ENCODE measurements at regions not wholly inside any gene's neighbourhood (a gene's known extent, or its start where the extent isn't known, plus 50 kb on each side); places are given as distances from the start of the nearest gene placed in this dataset.

DNA sequence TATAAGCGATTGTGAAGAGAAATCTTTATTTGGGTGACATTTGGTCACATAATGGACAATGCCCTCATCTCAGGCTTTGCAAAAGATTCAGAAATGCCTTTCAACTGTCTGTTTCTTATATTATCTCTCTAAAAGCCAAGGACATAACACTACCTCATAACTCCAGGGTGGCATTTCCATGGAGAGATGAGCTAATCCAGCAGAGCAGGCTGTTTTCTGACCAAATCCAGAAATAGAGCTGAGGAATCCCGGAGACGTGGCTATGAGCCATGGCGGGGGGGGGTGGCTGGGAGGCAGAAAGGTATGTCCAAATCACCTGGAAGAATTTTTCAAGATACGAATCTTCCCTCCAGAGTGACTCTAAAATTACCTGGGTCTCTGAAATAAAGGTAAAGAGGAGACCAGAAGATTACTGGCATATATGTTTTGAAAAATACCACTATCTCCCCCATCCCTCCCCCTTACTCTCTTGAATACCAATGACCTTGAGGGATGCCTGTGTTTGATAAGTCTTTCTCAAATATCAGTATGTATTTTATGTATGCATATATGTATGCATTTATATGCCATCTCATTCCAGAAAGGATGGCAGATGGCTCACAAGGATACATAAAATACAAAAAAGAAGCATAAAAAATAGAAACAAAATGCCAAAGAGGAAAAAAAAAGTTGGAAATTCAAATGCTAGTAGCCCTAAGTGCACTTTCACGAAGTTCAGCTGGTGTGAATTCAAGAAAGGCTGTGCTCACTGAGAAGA lies 296.0 kb upstream of the MGAT5 start:
- Histone ChIP-seq H3K4me3 (ENCODE audit: insufficient read depth, low read length) (no peak overlapping the region), H2AFZ (ENCODE audit: low read length) (no peak overlapping the region), H3K36me3 (ENCODE audit: insufficient read depth, low read length) (no peaks in the 10 kb centered on the region), H3K79me2 (ENCODE audit: insufficient read depth, low read length) (no peaks in the 10 kb centered on the region), H3K27me3 (ENCODE audit: insufficient read depth, low read length) (peaks cover 7% of the 10 kb centered on the region), H4K20me1 (ENCODE audit: insufficient read depth, low read length) (no peaks in the 10 kb centered on the region), H3K27ac (ENCODE audit: low read depth, low read length) (no peak overlapping the region), H3K4me2 (ENCODE audit: insufficient read depth, low read length) (no peak overlapping the region), H3K4me1 (ENCODE audit: insufficient read depth, low read length) (no peaks in the 10 kb centered on the region), H3K9me3 (ENCODE audit: low read depth, low read length) (no peaks in the 10 kb centered on the region)
- DNase-seq (ENCODE audit: insufficient read length, low spot score, missing footprints), result no peak
- TF ChIP-seq, protein P1, sequence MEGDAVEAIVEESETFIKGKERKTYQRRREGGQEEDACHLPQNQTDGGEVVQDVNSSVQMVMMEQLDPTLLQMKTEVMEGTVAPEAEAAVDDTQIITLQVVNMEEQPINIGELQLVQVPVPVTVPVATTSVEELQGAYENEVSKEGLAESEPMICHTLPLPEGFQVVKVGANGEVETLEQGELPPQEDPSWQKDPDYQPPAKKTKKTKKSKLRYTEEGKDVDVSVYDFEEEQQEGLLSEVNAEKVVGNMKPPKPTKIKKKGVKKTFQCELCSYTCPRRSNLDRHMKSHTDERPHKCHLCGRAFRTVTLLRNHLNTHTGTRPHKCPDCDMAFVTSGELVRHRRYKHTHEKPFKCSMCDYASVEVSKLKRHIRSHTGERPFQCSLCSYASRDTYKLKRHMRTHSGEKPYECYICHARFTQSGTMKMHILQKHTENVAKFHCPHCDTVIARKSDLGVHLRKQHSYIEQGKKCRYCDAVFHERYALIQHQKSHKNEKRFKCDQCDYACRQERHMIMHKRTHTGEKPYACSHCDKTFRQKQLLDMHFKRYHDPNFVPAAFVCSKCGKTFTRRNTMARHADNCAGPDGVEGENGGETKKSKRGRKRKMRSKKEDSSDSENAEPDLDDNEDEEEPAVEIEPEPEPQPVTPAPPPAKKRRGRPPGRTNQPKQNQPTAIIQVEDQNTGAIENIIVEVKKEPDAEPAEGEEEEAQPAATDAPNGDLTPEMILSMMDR (IDR thresholded peaks at IDR 0.05; ENCODE audit: extremely low read depth, low read depth, low read length), result no peak

DNA sequence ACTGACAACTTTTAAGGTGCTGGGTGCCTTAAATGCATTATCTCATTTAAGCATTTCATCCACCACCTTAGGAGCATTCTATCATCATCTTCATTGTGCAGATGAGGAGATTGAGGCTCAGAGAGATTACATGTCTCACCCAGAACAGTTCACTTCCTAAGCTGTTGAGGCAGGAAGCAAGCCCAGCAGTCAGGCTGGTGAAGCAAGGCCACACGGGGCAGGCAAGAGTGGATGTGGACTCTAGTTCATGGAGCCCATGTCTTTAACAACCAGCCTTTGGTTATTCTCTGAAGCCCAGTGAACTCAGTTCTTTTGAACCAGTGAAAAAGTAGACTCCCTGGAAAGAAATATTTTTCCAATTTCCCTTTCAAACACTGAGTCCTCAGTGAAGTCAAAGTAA lies 294.8 kb upstream of the MGAT5 start:
- Histone ChIP-seq H3K9me3 (ENCODE audit: low read depth, low read length) (no peaks in the 10 kb centered on the region), H3K79me2 (ENCODE audit: insufficient read depth, low read length) (no peaks in the 10 kb centered on the region), H3K4me2 (ENCODE audit: insufficient read depth, low read length) (no peak overlapping the region), H3K4me3 (ENCODE audit: insufficient read depth, low read length) (no peak overlapping the region), H3K36me3 (ENCODE audit: insufficient read depth, low read length) (no peaks in the 10 kb centered on the region), H2AFZ (ENCODE audit: low read length) (no peak overlapping the region), H3K4me1 (ENCODE audit: insufficient read depth, low read length) (no peaks in the 10 kb centered on the region), H3K27me3 (ENCODE audit: insufficient read depth, low read length) (peaks cover 7% of the 10 kb centered on the region), H3K27ac (ENCODE audit: low read depth, low read length) (no peak overlapping the region), H4K20me1 (ENCODE audit: insufficient read depth, low read length) (no peaks in the 10 kb centered on the region)
- no peak for DNase-seq (ENCODE audit: insufficient read length, low spot score, missing footprints)
- TF ChIP-seq, protein P1 (IDR thresholded peaks at IDR 0.05; ENCODE audit: extremely low read depth, low read depth, low read length), result no peak

DNA sequence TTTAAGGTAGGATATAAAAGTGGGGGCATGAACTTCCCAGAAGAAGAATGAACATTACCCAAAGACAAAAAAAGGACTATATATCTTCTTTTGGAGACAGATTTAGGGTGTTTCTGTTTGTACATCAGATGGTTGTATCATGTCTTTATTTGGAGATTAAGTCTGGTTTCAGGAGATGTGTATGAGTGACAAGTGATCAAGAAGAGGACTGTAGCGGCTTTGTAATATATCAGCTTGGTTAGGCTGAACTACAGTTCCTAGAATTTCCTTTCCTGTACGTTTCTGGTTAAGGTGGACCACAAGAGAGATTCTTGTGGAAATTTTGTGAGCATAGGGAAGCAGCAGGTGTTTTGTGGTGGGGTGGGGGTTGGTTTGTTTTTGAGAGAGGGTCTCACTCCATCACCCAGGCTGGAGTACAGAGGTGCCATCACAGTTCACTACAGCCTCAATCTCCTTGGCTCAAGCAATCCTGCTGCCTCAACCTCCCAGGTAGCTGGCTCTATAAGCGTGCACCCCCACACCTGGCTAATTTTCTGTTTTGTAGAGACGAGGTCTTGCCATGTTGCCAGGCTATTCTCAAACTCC lies 287.1 kb upstream of the MGAT5 start:
- H3K4me2 ChIP-seq (ENCODE audit: insufficient read depth, low read length), result no peak overlapping the region

DNA sequence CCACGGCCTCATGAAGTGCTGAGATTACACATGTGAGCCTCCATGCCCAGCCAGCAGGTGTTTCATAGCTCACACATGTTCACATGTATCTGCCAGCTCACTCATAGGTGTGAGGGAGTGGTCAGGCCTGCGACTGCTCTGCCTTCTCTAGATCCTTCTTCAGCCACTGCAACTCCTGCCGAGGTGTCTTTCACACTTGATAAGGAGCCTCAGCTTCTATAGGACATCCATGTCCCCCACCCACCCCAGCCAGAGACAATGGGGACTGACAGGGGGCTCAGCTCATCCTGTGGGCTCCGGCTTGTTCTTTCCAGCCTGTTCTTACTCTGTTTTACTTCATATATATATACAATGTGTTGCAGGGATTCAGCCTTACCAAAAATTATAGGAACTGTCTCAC lies 286.5 kb upstream of the MGAT5 start:
- TF ChIP-seq, protein P1 (IDR thresholded peaks at IDR 0.05; ENCODE audit: extremely low read depth, low read depth, low read length), result no peak
- H3K79me2 ChIP-seq (ENCODE audit: insufficient read depth, low read length), result no peaks in the 10 kb centered on the region
- no peaks in the 10 kb centered on the region for H3K36me3 ChIP-seq (ENCODE audit: insufficient read depth, low read length)
- H3K4me2 ChIP-seq (ENCODE audit: insufficient read depth, low read length), result no peak overlapping the region
- H3K27ac ChIP-seq (ENCODE audit: low read depth, low read length), result no peak overlapping the region
- peaks cover 20% of the 10 kb centered on the region for H3K27me3 ChIP-seq (ENCODE audit: insufficient read depth, low read length)
- no peak overlapping the region for H3K4me3 ChIP-seq (ENCODE audit: insufficient read depth, low read length)
- no peaks in the 10 kb centered on the region for H4K20me1 ChIP-seq (ENCODE audit: insufficient read depth, low read length)
- H2AFZ ChIP-seq (ENCODE audit: low read length), result no peak overlapping the region
- no peaks in the 10 kb centered on the region for H3K9me3 ChIP-seq (ENCODE audit: low read depth, low read length)
- DNase-seq (ENCODE audit: insufficient read length, low spot score, missing footprints), result no peak
- H3K4me1 ChIP-seq (ENCODE audit: insufficient read depth, low read length), result no peaks in the 10 kb centered on the region

More for the DNA sequence above, 287.1 kb upstream of the MGAT5 start:
- no peaks in the 10 kb centered on the region for H3K79me2 ChIP-seq (ENCODE audit: insufficient read depth, low read length)
- H3K4me1 ChIP-seq (ENCODE audit: insufficient read depth, low read length), result no peaks in the 10 kb centered on the region
- H3K27me3 ChIP-seq (ENCODE audit: insufficient read depth, low read length), result peaks cover 24% of the 10 kb centered on the region
- H3K9me3 ChIP-seq (ENCODE audit: low read depth, low read length), result no peaks in the 10 kb centered on the region
- H2AFZ ChIP-seq (ENCODE audit: low read length), result no peak overlapping the region
- H3K27ac ChIP-seq (ENCODE audit: low read depth, low read length), result no peak overlapping the region
- H4K20me1 ChIP-seq (ENCODE audit: insufficient read depth, low read length), result no peaks in the 10 kb centered on the region
- no peak overlapping the region for H3K4me3 ChIP-seq (ENCODE audit: insufficient read depth, low read length)
- TF ChIP-seq, protein P1 (IDR thresholded peaks at IDR 0.05; ENCODE audit: extremely low read depth, low read depth, low read length), result no peak
- H3K36me3 ChIP-seq (ENCODE audit: insufficient read depth, low read length), result no peaks in the 10 kb centered on the region
- no peak for DNase-seq (ENCODE audit: insufficient read length, low spot score, missing footprints)
